OCI-LY7 (cell line): ENCODE measurements at regions not wholly inside any gene's neighbourhood (a gene's known extent, or its start where the extent isn't known, plus 50 kb on each side); places are given as distances from the start of the nearest gene placed in this dataset.

Source experiments
- BruUV-seq: library from RNA; stranded (reverse); fragments of 400-500 nt; replicated peaks from 2 replicates; lab custom pipeline; 2021; lab: Mats Ljungman, UMichigan
- CTCF ChIA-PET: fragments of 300-600 bp; sonication (Branson Sonifier 250); formaldehyde crosslinking; loops from one replicate; lab custom pipeline; 2022; ENCODE audit warnings: antibody characterized with exemption; ENCODE audit not compliant: unreplicated experiment; lab: Charles Lee
- POLR2A ChIA-PET: fragments of 300-600 bp; sonication (Branson Sonifier 250); formaldehyde crosslinking; loops from one replicate; lab custom pipeline; 2022; ENCODE audit warnings: antibody characterized with exemption; lab: Charles Lee
- DNase-seq: peaks from one replicate; pipeline ENCODE4 v3.0.0-alpha.2; 2015; ENCODE audit warnings: low spot score
- H2AFZ ChIP-seq: fragments of 200-600 bp; sonication (generic), shearing (Covaris generic); 2 replicates; pipeline ENCODE4 v1.6.1; 2014; ENCODE audit warnings: mild to moderate bottlenecking, antibody characterized with exemption, low read length, moderate library complexity
- H3K27ac ChIP-seq: fragments of 200-600 bp; sonication (generic); 2 replicates; pipeline ENCODE4 v1.5.1; 2014; ENCODE audit warnings: mixed run types, low read depth, mild to moderate bottlenecking, moderate library complexity, low read length, inconsistent platforms; ENCODE audit not compliant: poor library complexity, severe bottlenecking
- H3K36me3 ChIP-seq: fragments of 200-600 bp; sonication (generic); 2 replicates; pipeline ENCODE4 v1.6.1; 2014; ENCODE audit warnings: mild to moderate bottlenecking, antibody characterized with exemption, low read length, moderate library complexity, mixed read lengths; ENCODE audit not compliant: insufficient read depth
- H3K4me1 ChIP-seq: fragments of 200-600 bp; sonication (generic); 2 replicates; pipeline ENCODE4 v1.5.1; 2014; ENCODE audit warnings: mild to moderate bottlenecking, low read length; ENCODE audit not compliant: insufficient read depth, poor library complexity, severe bottlenecking
- H3K4me2 ChIP-seq: fragments of 200-600 bp; sonication (generic); 2 replicates; pipeline ENCODE4 v1.6.1; 2014; ENCODE audit warnings: mild to moderate bottlenecking, low read length
- H3K4me3 ChIP-seq: fragments of 200-600 bp; sonication (generic); 2 replicates; pipeline ENCODE4 v1.5.1; 2014; ENCODE audit warnings: mild to moderate bottlenecking, low read depth, low read length; ENCODE audit not compliant: poor library complexity, severe bottlenecking
- H3K79me2 ChIP-seq: fragments of 200-600 bp; sonication (generic); 2 replicates; pipeline ENCODE4 v1.6.1; 2016; ENCODE audit warnings: low read depth, mild to moderate bottlenecking, low read length, moderate library complexity, mixed read lengths; ENCODE audit not compliant: insufficient read depth
- H3K9me2 ChIP-seq: fragments of 200-600 bp; sonication (generic); 2 replicates; pipeline ENCODE4 v1.6.1; 2016; ENCODE audit warnings: mild to moderate bottlenecking, low read length, mixed read lengths; ENCODE audit not compliant: insufficient read depth
- H3K9me3 ChIP-seq: fragments of 200-600 bp; sonication (generic); 2 replicates; pipeline ENCODE4 v1.6.1; 2014; ENCODE audit warnings: mild to moderate bottlenecking, mixed run types, low read length, mixed read lengths
- H4K20me1 ChIP-seq: fragments of 200-600 bp; sonication (generic); 2 replicates; pipeline ENCODE4 v1.6.1; 2014; ENCODE audit warnings: mild to moderate bottlenecking, antibody characterized with exemption, low read length, moderate library complexity, mixed read lengths; ENCODE audit not compliant: insufficient read depth
- EZH2phosphoT487 ChIP-seq: fragments of 200-600 bp; sonication (generic); IDR thresholded peaks from 2 replicates; pipeline ENCODE4 v1.6.1; 2018; ENCODE audit warnings: low read depth, borderline replicate concordance, mild to moderate bottlenecking, mixed run types, antibody characterized with exemption, low read length, moderate library complexity, mixed read lengths
- intact Hi-C: fragments of 100-400 bp; cut with micrococcal nuclease; formaldehyde crosslinking; loops from one replicate; pipeline ENCODE4 v1.10.0; 2022; ENCODE audit not compliant: unreplicated experiment
- TF ChIP-seq, protein P1 (sequence below): fragments of 200-600 bp; sonication (generic); conservative IDR thresholded peaks from 2 replicates; pipeline ENCODE4 v1.5.1; 2014; ENCODE audit warnings: mild to moderate bottlenecking, antibody characterized with exemption, low read length, moderate library complexity, mixed read lengths

DNA sequence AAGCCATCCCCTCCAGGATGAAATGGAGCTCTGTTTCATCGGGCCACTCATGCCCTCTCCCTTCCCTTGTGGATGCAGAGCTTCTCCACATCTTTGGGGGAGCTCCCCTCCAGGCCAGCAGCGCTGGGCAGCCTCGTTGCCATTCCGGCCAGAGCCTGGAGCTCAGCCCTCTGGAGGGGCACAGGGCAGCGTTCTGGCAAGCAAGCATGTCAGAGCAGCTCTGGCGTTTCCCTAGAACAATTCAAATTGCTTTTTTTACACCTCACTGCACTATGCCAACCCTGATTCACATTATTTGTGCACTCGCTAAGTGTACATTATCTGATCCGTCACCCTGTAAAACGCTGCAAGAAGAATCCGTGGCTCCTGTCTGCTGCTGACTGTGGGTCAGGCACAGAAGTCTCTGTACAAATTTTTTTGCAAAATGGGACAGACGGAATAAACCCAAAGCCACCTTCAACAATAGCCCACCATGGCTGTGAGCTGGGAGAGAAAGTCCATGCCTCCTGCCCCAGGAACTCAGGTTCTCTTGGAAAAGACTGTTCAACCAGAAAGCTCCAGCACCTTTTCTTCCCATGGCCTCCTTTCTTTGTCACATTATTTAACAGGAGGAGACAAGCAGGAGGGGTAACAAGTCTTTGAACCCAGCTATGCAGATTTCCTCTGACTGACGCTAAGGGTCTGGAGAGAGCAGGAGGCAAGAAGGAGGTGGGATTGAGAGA lies 139.5 kb upstream of the CADM1 start:
- ChIA-PET CTCF (no interaction called here), POLR2A (interaction anchor here (0.7 kb wide), 2 partner anchors 121 to 655 kb away, joined by 3 read pairs; no protein-coding TSS in a partner anchor)
- H3K4me2 ChIP-seq = no peak overlapping the region
- no peaks in the 10 kb centered on the region for H3K36me3 ChIP-seq
- no peaks in the 10 kb centered on the region for H3K9me3 ChIP-seq
- no peaks in the 10 kb centered on the region for H3K79me2 ChIP-seq
- H3K4me1 ChIP-seq = no peaks in the 10 kb centered on the region
- no peak for DNase-seq
- H2AFZ ChIP-seq = no peak overlapping the region
- H3K9me2 ChIP-seq = no peaks in the 10 kb centered on the region
- H4K20me1 ChIP-seq = no peaks in the 10 kb centered on the region
- BruUV-seq = no TSS peak
- H3K27ac ChIP-seq = no peak overlapping the region
- no peak for TF ChIP-seq EZH2phosphoT487
- TF ChIP-seq, protein P1, sequence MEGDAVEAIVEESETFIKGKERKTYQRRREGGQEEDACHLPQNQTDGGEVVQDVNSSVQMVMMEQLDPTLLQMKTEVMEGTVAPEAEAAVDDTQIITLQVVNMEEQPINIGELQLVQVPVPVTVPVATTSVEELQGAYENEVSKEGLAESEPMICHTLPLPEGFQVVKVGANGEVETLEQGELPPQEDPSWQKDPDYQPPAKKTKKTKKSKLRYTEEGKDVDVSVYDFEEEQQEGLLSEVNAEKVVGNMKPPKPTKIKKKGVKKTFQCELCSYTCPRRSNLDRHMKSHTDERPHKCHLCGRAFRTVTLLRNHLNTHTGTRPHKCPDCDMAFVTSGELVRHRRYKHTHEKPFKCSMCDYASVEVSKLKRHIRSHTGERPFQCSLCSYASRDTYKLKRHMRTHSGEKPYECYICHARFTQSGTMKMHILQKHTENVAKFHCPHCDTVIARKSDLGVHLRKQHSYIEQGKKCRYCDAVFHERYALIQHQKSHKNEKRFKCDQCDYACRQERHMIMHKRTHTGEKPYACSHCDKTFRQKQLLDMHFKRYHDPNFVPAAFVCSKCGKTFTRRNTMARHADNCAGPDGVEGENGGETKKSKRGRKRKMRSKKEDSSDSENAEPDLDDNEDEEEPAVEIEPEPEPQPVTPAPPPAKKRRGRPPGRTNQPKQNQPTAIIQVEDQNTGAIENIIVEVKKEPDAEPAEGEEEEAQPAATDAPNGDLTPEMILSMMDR = no peak
- intact Hi-C loops = no loop called here
- H3K4me3 ChIP-seq = no peak overlapping the region

DNA sequence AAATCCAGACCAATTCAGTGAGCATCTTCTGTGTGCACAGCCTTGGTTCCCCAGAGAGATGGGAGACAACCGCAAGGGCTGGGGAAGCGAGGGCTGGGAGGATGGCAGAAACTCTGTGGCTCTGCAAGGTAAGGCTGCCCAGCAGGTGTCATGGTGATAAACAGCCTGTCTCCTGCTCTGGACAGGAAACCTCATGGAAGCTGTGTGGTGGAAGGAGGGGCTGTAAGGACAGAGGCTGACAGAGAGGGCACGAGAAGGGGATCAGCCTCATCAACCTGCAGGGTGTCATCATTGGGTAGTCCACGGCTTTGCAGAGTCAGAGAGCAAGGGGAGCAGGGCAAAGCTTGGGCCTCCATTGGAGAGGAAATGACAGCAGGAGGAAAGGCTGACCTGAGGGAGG lies 138.4 kb upstream of the CADM1 start:
- CTCF ChIA-PET = no interaction called here
- Histone ChIP-seq H3K4me3 (no peak overlapping the region), H3K79me2 (no peaks in the 10 kb centered on the region), H3K27ac (no peak overlapping the region), H3K4me1 (no peaks in the 10 kb centered on the region), H3K4me2 (no peak overlapping the region), H4K20me1 (no peaks in the 10 kb centered on the region), H2AFZ (no peak overlapping the region), H3K36me3 (no peaks in the 10 kb centered on the region), H3K9me3 (no peaks in the 10 kb centered on the region), H3K9me2 (no peaks in the 10 kb centered on the region)
- no peak for DNase-seq
- intact Hi-C loops = no loop called here
- TF ChIP-seq, protein P1 = no peak
- TF ChIP-seq EZH2phosphoT487 = no peak
- POLR2A ChIA-PET = no interaction called here
- BruUV-seq = no TSS peak

DNA sequence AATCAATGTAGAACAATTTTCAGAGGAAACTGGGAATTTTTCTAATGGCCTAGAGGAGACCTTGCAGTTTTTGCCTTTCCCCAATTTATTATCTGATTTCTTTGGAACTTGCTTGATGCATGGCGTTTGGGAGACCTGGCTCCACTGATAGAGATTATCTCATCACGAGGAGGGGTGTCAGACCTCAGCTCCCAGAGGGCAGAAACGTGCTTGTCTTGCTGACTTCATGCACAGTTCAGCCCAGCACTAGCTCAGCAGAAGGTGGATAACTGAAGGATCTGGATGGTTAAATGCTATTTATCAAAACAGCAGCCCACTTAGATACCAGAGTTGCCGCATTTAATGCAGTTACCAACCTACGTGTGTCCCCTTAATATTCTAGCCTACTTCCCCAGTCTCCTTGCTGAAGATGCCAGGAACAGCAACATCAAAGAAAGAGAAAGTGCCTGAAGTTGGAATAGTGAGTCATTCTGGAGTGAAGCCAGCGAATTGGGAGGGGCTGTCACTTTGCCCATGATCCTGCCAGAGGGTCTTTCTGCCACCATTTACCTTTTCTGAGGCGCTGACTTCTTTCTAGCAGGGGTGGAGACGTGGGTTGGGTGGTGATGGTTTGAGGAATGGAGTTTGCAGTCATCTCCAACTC lies 133.5 kb upstream of the CADM1 start:
- Histone ChIP-seq H3K4me3 (no peak overlapping the region), H3K9me3 (no peaks in the 10 kb centered on the region), H3K27ac (no peak overlapping the region), H2AFZ (no peak overlapping the region), H3K4me1 (no peaks in the 10 kb centered on the region), H3K36me3 (no peaks in the 10 kb centered on the region), H3K9me2 (no peaks in the 10 kb centered on the region), H3K4me2 (no peak overlapping the region), H4K20me1 (no peaks in the 10 kb centered on the region), H3K79me2 (no peaks in the 10 kb centered on the region)
- no peak for DNase-seq
- TF ChIP-seq, protein P1 = no peak
- TF ChIP-seq EZH2phosphoT487 = no peak
- intact Hi-C loops = no loop called here
- no TSS peak for BruUV-seq
- ChIA-PET CTCF (no interaction called here), POLR2A (no interaction called here)
